IMR-90 (cell line): ENCODE measurements at regions not wholly inside any gene's neighbourhood (a gene's known extent, or its start where the extent isn't known, plus 50 kb on each side); places are given as distances from the start of the nearest gene placed in this dataset.

Experiments used
- CTCF ChIP-seq: conservative IDR thresholded peaks from 2 replicates; pipeline ENCODE4 v1.5.1; 2012; ENCODE audit warnings: mild to moderate bottlenecking, low read depth, low read length, improper control_type of control experiment
- ELK1 ChIP-seq: fragments of 150-350 bp; IDR thresholded peaks from 2 replicates; pipeline ENCODE4 v1.6.1; 2016; ENCODE audit warnings: low read depth, mild to moderate bottlenecking, low read length, moderate library complexity, borderline replicate concordance
- FOS ChIP-seq: fragments of 150-350 bp; IDR thresholded peaks from 2 replicates; pipeline ENCODE4 v1.6.1; 2016; ENCODE audit warnings: low read depth, low read length
- MAFK ChIP-seq: IDR thresholded peaks from 2 replicates; pipeline ENCODE4 v1.6.1; 2012; ENCODE audit warnings: low read depth, low read length, improper control_type of control experiment
- MXI1 ChIP-seq: IDR thresholded peaks from 2 replicates; pipeline ENCODE4 v1.6.1; 2012; ENCODE audit warnings: low read depth, mild to moderate bottlenecking, low read length, moderate library complexity, borderline replicate concordance
- NFE2L2 ChIP-seq: fragments of 150-350 bp; IDR thresholded peaks from 2 replicates; pipeline ENCODE4 v1.6.1; 2016; ENCODE audit warnings: low read depth, mild to moderate bottlenecking, low read length
- POLR2A ChIP-seq: IDR thresholded peaks from 2 replicates; pipeline ENCODE4 v1.6.1; 2012; ENCODE audit warnings: mild to moderate bottlenecking, low read depth, low read length
- RAD21 ChIP-seq: IDR thresholded peaks from 2 replicates; pipeline ENCODE4 v1.6.1; 2012; ENCODE audit warnings: low read length, improper control_type of control experiment
- RCOR1 ChIP-seq: IDR thresholded peaks from 2 replicates; pipeline ENCODE4 v1.6.1; 2012; ENCODE audit warnings: mild to moderate bottlenecking, low read length, improper control_type of control experiment; ENCODE audit not compliant: insufficient replicate concordance
- SMC3 ChIP-seq: fragments of 150-350 bp; IDR thresholded peaks from 2 replicates; pipeline ENCODE4 v1.6.1; 2016; ENCODE audit warnings: low read depth, mild to moderate bottlenecking, antibody characterized with exemption, low read length, moderate library complexity
- USF2 ChIP-seq: fragments of 150-350 bp; IDR thresholded peaks from 2 replicates; pipeline ENCODE4 v1.6.1; 2017; ENCODE audit warnings: mild to moderate bottlenecking, antibody characterized with exemption, low read length, low read depth

GRCh38 chr4:108529102-108529501, 91.3 kb upstream of the RPL34 start:
- TF ChIP-seq CTCF = no peak
- no peak for TF ChIP-seq MXI1
- no peak for TF ChIP-seq NFE2L2
- TF ChIP-seq POLR2A = no peak
- TF ChIP-seq USF2 = no peak
- TF ChIP-seq RCOR1 = no peak
- TF ChIP-seq RAD21 = no peak
- no peak for TF ChIP-seq FOS
- no peak for TF ChIP-seq MAFK
- TF ChIP-seq ELK1 = no peak
- TF ChIP-seq SMC3 = no peak
